ENCODE measurements at regions not wholly inside any gene's neighbourhood (a gene's known extent, or its start where the extent isn't known, plus 50 kb on each side); places are given as distances from the start of the nearest gene placed in this dataset.

DNA sequence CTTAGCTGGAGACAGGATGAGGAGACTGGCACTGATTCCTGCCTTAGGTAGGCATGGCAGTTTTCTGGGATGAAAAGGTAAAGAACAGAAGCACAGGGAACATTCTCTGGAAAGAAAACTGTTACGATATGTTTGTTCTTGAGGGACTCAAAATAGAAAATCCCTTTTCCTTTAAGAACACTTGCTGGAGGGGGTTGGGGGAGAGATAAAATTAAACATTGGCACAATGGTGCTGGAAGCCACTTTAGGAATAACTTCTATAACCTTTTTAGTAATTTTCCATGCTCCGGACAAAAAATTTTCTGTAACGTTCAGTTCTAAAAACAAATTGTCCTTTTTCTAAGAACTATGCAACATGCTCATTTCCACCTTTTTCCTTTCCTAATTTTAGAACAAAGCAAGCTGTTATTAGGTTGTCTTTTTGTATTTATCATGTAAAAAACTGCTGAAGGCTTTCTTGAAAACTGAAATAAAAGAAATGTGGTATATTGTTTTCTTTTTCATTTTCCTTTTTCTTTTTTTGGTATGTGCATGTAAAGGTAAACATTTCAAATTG lies 343.8 kb downstream of the EPHA4 start:
- no peaks in the 10 kb centered on the region for H3K36me3 ChIP-seq (ENCODE audit: control insufficient read depth in 2 of 2, insufficient read depth in 1 of 2, low read length in 2 of 2)
- POLR2A ChIA-PET, result no interaction called here
- CTCF ChIA-PET, result no interaction called here

DNA sequence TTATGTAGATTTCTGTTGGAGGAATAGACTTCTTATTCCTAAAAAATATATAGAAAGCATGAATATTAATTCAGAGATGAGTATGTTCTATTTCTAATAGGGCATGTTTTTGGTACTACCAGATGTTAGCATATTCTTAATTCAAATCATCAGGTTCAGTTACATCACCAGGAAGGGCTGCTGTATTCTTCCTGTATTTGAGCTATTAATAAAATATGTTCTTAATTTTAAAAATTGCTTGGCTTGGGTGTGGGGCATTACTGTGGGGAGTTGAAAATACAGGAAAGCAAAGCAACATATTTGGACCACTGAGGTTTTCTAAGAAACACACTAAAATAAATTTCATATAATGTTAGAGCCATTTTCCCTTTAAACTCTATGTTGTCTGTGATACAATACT lies 343.0 kb downstream of the EPHA4 start:
- H3K4me1 ChIP-seq (ENCODE audit: control insufficient read depth, insufficient read depth, low read length), result no peaks in the 10 kb centered on the region
- TF ChIP-seq, protein P1, sequence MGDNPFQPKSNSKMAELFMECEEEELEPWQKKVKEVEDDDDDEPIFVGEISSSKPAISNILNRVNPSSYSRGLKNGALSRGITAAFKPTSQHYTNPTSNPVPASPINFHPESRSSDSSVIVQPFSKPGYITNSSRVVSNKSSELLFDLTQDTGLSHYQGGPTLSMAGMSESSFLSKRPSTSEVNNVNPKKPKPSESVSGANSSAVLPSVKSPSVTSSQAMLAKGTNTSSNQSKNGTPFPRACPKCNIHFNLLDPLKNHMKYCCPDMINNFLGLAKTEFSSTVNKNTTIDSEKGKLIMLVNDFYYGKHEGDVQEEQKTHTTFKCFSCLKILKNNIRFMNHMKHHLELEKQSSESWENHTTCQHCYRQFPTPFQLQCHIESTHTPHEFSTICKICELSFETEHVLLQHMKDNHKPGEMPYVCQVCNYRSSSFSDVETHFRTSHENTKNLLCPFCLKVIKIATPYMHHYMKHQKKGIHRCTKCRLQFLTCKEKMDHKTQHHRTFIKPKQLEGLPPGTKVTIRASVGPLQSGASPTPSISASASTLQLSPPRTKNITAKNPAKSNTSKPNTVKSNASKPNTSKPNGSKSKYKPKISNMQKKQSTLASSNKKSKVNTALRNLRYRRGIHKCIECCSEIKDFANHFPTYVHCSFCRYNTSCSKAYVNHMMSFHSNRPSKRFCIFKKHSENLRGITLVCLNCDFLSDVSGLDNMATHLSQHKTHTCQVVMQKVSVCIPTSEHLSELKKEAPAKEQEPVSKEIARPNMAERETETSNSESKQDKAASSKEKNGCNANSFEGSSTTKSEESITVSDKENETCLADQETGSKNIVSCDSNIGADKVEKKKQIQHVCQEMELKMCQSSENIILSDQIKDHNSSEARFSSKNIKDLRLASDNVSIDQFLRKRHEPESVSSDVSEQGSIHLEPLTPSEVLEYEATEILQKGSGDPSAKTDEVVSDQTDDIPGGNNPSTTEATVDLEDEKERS (tag by site-specific recombination; IDR thresholded peaks at IDR 0.05), result no peak
- TF ChIP-seq ZNF140 (tag by site-specific recombination; IDR thresholded peaks at IDR 0.05) (no peak), ZNF391 (tag by site-specific recombination; IDR thresholded peaks at IDR 0.05; ENCODE audit: borderline replicate concordance, low read depth) (no peak), ZNF10 (tag by site-specific recombination; IDR thresholded peaks at IDR 0.05) (no peak), ZNF174 (tag by site-specific recombination; IDR thresholded peaks at IDR 0.05) (no peak)
- H3K36me3 ChIP-seq (ENCODE audit: control insufficient read depth in 2 of 2, insufficient read depth in 1 of 2, low read length in 2 of 2), result no peaks in the 10 kb centered on the region
- ChIA-PET CTCF (no interaction called here), POLR2A (no interaction called here)
- H3K4me3 ChIP-seq (ENCODE audit: low read depth, low read length), result no peak overlapping the region
- no peak overlapping the region for H3K27ac ChIP-seq (ENCODE audit: extremely low read depth, low read depth, low read length)
- H3K9me3 ChIP-seq (ENCODE audit: control insufficient read depth, insufficient read depth, low read depth, low read length), result no peaks in the 10 kb centered on the region

More for the DNA sequence above, 343.8 kb downstream of the EPHA4 start:
- Histone ChIP-seq H3K27ac (ENCODE audit: extremely low read depth, low read depth, low read length) (no peak overlapping the region), H3K4me3 (ENCODE audit: low read depth, low read length) (no peak overlapping the region), H3K9me3 (ENCODE audit: control insufficient read depth, insufficient read depth, low read depth, low read length) (no peaks in the 10 kb centered on the region), H3K4me1 (ENCODE audit: control insufficient read depth, insufficient read depth, low read length) (no peaks in the 10 kb centered on the region)
- TF ChIP-seq, protein P2, sequence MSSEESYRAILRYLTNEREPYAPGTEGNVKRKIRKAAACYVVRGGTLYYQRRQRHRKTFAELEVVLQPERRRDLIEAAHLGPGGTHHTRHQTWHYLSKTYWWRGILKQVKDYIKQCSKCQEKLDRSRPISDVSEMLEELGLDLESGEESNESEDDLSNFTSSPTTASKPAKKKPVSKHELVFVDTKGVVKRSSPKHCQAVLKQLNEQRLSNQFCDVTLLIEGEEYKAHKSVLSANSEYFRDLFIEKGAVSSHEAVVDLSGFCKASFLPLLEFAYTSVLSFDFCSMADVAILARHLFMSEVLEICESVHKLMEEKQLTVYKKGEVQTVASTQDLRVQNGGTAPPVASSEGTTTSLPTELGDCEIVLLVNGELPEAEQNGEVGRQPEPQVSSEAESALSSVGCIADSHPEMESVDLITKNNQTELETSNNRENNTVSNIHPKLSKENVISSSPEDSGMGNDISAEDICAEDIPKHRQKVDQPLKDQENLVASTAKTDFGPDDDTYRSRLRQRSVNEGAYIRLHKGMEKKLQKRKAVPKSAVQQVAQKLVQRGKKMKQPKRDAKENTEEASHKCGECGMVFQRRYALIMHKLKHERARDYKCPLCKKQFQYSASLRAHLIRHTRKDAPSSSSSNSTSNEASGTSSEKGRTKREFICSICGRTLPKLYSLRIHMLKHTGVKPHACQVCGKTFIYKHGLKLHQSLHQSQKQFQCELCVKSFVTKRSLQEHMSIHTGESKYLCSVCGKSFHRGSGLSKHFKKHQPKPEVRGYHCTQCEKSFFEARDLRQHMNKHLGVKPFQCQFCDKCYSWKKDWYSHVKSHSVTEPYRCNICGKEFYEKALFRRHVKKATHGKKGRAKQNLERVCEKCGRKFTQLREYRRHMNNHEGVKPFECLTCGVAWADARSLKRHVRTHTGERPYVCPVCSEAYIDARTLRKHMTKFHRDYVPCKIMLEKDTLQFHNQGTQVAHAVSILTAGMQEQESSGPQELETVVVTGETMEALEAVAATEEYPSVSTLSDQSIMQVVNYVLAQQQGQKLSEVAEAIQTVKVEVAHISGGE (tag by site-specific recombination; conservative IDR thresholded peaks at IDR 0.05; ENCODE audit: low read depth), result no peak
- TF ChIP-seq ZNF629 (tag by site-specific recombination; IDR thresholded peaks at IDR 0.05), result no peak
- TF ChIP-seq GLI2 (tag by site-specific recombination; IDR thresholded peaks at IDR 0.05; ENCODE audit: borderline replicate concordance, low read depth), result no peak
- no peak for TF ChIP-seq ZNF747 (tag by site-specific recombination; IDR thresholded peaks at IDR 0.05)

DNA sequence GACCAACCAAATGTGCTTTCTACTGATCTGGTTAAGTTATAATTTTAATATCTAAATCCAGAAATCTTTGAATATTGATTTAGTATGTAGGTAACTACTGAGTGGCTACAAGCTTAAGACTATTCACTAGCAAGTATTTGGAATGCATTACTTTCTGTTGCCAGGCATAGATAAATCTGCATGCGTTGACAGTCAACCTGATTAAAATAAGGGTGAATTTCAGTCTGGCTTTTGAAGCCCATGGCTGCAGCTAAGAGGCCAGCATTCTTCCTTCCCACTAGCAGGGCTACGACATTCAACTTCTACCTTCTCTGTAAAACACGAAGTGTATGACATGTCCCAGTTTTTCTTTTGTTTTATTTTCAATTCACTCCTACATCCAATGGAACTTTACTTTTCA lies 340.6 kb downstream of the EPHA4 start:
- Histone ChIP-seq H3K27ac (ENCODE audit: extremely low read depth, low read depth, low read length) (no peak overlapping the region), H3K36me3 (ENCODE audit: control insufficient read depth in 2 of 2, insufficient read depth in 1 of 2, low read length in 2 of 2) (no peaks in the 10 kb centered on the region), H3K9me3 (ENCODE audit: control insufficient read depth, insufficient read depth, low read depth, low read length) (no peaks in the 10 kb centered on the region), H3K4me1 (ENCODE audit: control insufficient read depth, insufficient read depth, low read length) (no peaks in the 10 kb centered on the region), H3K4me3 (ENCODE audit: low read depth, low read length) (no peak overlapping the region)
- CTCF ChIA-PET, result no interaction called here
- POLR2A ChIA-PET, result no interaction called here
- no peak for TF ChIP-seq ZNF48 (tag by site-specific recombination; IDR thresholded peaks at IDR 0.05)
- TF ChIP-seq, protein P2 (tag by site-specific recombination; conservative IDR thresholded peaks at IDR 0.05; ENCODE audit: low read depth), result no peak
- TF ChIP-seq ZNF221 (tag by site-specific recombination; IDR thresholded peaks at IDR 0.05; ENCODE audit: borderline replicate concordance), result no peak
- TF ChIP-seq, protein P3, sequence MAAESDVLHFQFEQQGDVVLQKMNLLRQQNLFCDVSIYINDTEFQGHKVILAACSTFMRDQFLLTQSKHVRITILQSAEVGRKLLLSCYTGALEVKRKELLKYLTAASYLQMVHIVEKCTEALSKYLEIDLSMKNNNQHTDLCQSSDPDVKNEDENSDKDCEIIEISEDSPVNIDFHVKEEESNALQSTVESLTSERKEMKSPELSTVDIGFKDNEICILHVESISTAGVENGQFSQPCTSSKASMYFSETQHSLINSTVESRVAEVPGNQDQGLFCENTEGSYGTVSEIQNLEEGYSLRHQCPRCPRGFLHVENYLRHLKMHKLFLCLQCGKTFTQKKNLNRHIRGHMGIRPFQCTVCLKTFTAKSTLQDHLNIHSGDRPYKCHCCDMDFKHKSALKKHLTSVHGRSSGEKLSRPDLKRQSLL (tag by site-specific recombination; IDR thresholded peaks at IDR 0.05), result no peak
